ENCODE measurements at regions not wholly inside any gene's neighbourhood (a gene's known extent, or its start where the extent isn't known, plus 50 kb on each side); places are given as distances from the start of the nearest gene placed in this dataset.
A peak's percentile ranks its signal among the peaks of the same experiment; 100 is the strongest.

GRCh38 chr2:153005071-153005730 is 286.8 kb downstream of the ARL6IP6 start:
- DNase-seq (ENCODE audit: low read depth): no peak

- DNase-seq (ENCODE audit: low read depth): no peak
Observed at GRCh38 chr2:153004627-153005026, 286.2 kb downstream of the ARL6IP6 start.

- DNase-seq (ENCODE audit: low read depth): no peak
Observed at GRCh38 chr2:152974146-152974545, 255.7 kb downstream of the ARL6IP6 start.

- no peak for DNase-seq (ENCODE audit: low read depth)
Observed at GRCh38 chr2:152971685-152972084, 253.3 kb downstream of the ARL6IP6 start.

- DNase-seq (ENCODE audit: low read depth): no peak
Observed at GRCh38 chr2:152962446-152962845, 244.0 kb downstream of the ARL6IP6 start.

GRCh38 chr2:152961351-152961750 is 242.9 kb downstream of the ARL6IP6 start:
- no peak for DNase-seq (ENCODE audit: low read depth)

GRCh38 chr2:152950126-152950525 is 231.7 kb downstream of the ARL6IP6 start:
- peak; percentile 5 for DNase-seq (ENCODE audit: low read depth)

GRCh38 chr2:152944099-152944498 is 225.7 kb downstream of the ARL6IP6 start:
- no peak for DNase-seq (ENCODE audit: low read depth)

- DNase-seq (ENCODE audit: low read depth): no peak
Observed at GRCh38 chr2:152942940-152943440, 224.6 kb downstream of the ARL6IP6 start.

GRCh38 chr2:152930501-152930900 is 212.1 kb downstream of the ARL6IP6 start:
- no peak for DNase-seq (ENCODE audit: low read depth)

- DNase-seq (ENCODE audit: low read depth): no peak
Observed at GRCh38 chr2:152929628-152930027, 211.2 kb downstream of the ARL6IP6 start.

GRCh38 chr2:152925547-152926448 is 207.4 kb downstream of the ARL6IP6 start:
- peak; percentile 46 for DNase-seq (ENCODE audit: low read depth)

- DNase-seq (ENCODE audit: low read depth): no peak
Observed at GRCh38 chr2:152924722-152925121, 206.3 kb downstream of the ARL6IP6 start.

GRCh38 chr2:152924219-152924618 is 205.8 kb downstream of the ARL6IP6 start:
- no peak for DNase-seq (ENCODE audit: low read depth)

GRCh38 chr2:152920846-152921245 is 202.4 kb downstream of the ARL6IP6 start:
- DNase-seq (ENCODE audit: low read depth): no peak

GRCh38 chr2:152910970-152911369 is 192.6 kb downstream of the ARL6IP6 start:
- DNase-seq (ENCODE audit: low read depth): no peak

- no peak for DNase-seq (ENCODE audit: low read depth)
Observed at GRCh38 chr2:152907046-152907445, 188.6 kb downstream of the ARL6IP6 start.

GRCh38 chr2:152894051-152894450 is 175.6 kb downstream of the ARL6IP6 start:
- DNase-seq (ENCODE audit: low read depth): no peak

GRCh38 chr2:152890736-152891135 is 172.3 kb downstream of the ARL6IP6 start:
- no peak for DNase-seq (ENCODE audit: low read depth)

- DNase-seq (ENCODE audit: low read depth): no peak
Observed at GRCh38 chr2:152883951-152884487, 165.6 kb downstream of the ARL6IP6 start.

- no peak for DNase-seq (ENCODE audit: low read depth)
Observed at GRCh38 chr2:152881527-152881926, 163.1 kb downstream of the ARL6IP6 start.

GRCh38 chr2:152879275-152879674 is 160.9 kb downstream of the ARL6IP6 start:
- DNase-seq (ENCODE audit: low read depth): no peak
